ENCODE measurements at regions not wholly inside any gene's neighbourhood (a gene's known extent, or its start where the extent isn't known, plus 50 kb on each side); places are given as distances from the start of the nearest gene placed in this dataset.

DNA sequence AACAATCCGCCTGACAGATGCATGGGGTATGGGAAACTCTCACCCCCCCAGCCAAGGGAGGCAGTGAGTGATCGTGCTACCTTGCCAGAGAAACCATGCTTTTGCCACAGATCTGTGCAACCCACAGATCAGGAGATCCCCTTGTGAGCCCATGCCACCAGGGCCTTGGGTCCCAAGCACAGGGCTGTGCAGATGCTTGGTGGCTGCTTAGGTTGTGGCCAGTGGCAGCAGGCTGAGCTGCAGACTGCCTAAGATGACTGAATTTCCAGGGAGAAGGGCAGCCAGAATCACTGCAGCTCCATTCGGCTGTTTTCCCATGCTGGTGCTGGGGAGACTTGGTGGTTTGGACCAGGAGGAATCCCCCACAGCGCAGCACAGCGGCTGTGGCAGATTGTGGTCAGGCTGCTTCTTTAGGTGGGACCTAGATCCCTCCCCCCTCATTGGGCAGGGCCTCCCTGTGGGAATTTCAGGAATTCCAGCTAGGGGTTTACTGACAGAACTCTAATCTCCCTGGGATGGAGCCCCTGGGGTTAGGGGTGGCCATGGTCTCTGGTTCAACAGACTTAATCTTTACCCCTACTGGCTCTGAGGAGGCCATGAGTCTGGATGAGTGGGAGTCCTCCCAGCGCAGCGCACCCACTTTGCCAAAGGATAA, 264.6 kb upstream of the DAAM1 start:
- intact Hi-C loops (cut with micrococcal nuclease) = no loop called here
- CTCF ChIA-PET = no interaction called here
- Histone ChIP-seq H3K27ac (ENCODE audit: low read depth, low read length) (no peak overlapping the region), H3K79me2 (ENCODE audit: insufficient read depth, low read length) (no peaks in the 10 kb centered on the region), H3K4me2 (ENCODE audit: low read length) (no peak overlapping the region), H3K27me3 (ENCODE audit: insufficient read depth, low read length) (no peaks in the 10 kb centered on the region), H4K20me1 (ENCODE audit: insufficient read depth) (no peaks in the 10 kb centered on the region), H3K4me1 (ENCODE audit: control insufficient read depth in 1 of 2, insufficient read depth in 2 of 2, low read length in 2 of 2) (no peaks in the 10 kb centered on the region), H3K4me3 (replicated peaks in 1 of 2; ENCODE audit: low read depth in 1 of 2, low read length in 2 of 2) (no peak overlapping the region), H2AFZ (ENCODE audit: low read depth, low read length, poor library complexity, severe bottlenecking) (no peak overlapping the region), H3K9me2 (ENCODE audit: insufficient read depth) (no peaks in the 10 kb centered on the region), H3K36me3 (ENCODE audit: control insufficient read depth in 1 of 2, insufficient read depth in 2 of 2, low read length in 2 of 2) (no peaks in the 10 kb centered on the region), H3K9me3 (ENCODE audit: control insufficient read depth in 1 of 2, insufficient read depth in 1 of 2, low read depth in 1 of 2, low read length in 2 of 2) (no peaks in the 10 kb centered on the region), H3K9ac (ENCODE audit: low read length) (no peak overlapping the region)
- no peak for DNase-seq (ENCODE audit: low read depth, low spot score)
- TF ChIP-seq ZNF274 (IDR thresholded peaks at IDR 0.05; ENCODE audit: low read depth, low read length) (no peak), CBX3 (IDR thresholded peaks at IDR 0.05; ENCODE audit: low read depth) (no peak), SIN3A (IDR thresholded peaks at IDR 0.05; ENCODE audit: low read depth) (no peak), EGR1 (IDR thresholded peaks at IDR 0.05; ENCODE audit: low read depth) (no peak), CEBPB (IDR thresholded peaks at IDR 0.05; ENCODE audit: low read depth) (no peak), JUND (IDR thresholded peaks at IDR 0.05) (no peak), EZH2 (IDR thresholded peaks at IDR 0.05) (no peak), SP1 (IDR thresholded peaks at IDR 0.05; ENCODE audit: low read depth) (no peak), POLR2AphosphoS5 (IDR thresholded peaks at IDR 0.05; ENCODE audit: low read depth, low read length) (no peak), TCF7L2 (IDR thresholded peaks at IDR 0.05; ENCODE audit: borderline replicate concordance, extremely low read depth, insufficient read depth, insufficient read length) (no peak), RAD21 (IDR thresholded peaks at IDR 0.05; ENCODE audit: low read depth) (no peak), ZFX (IDR thresholded peaks at IDR 0.05) (no peak), YY1 (IDR thresholded peaks at IDR 0.05; ENCODE audit: extremely low read depth, insufficient replicate concordance, low read depth, low read length) (no peak)
- TF ChIP-seq, protein P1, sequence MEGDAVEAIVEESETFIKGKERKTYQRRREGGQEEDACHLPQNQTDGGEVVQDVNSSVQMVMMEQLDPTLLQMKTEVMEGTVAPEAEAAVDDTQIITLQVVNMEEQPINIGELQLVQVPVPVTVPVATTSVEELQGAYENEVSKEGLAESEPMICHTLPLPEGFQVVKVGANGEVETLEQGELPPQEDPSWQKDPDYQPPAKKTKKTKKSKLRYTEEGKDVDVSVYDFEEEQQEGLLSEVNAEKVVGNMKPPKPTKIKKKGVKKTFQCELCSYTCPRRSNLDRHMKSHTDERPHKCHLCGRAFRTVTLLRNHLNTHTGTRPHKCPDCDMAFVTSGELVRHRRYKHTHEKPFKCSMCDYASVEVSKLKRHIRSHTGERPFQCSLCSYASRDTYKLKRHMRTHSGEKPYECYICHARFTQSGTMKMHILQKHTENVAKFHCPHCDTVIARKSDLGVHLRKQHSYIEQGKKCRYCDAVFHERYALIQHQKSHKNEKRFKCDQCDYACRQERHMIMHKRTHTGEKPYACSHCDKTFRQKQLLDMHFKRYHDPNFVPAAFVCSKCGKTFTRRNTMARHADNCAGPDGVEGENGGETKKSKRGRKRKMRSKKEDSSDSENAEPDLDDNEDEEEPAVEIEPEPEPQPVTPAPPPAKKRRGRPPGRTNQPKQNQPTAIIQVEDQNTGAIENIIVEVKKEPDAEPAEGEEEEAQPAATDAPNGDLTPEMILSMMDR (IDR thresholded peaks at IDR 0.05 in 2 of 3, conservative IDR thresholded peaks at IDR 0.05 in 1 of 3; ENCODE audit: borderline replicate concordance in 1 of 3, insufficient read depth in 1 of 3, low read depth in 2 of 3, low read length in 2 of 3) = no peak
- TF ChIP-seq, protein P2, sequence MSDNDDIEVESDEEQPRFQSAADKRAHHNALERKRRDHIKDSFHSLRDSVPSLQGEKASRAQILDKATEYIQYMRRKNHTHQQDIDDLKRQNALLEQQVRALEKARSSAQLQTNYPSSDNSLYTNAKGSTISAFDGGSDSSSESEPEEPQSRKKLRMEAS (IDR thresholded peaks at IDR 0.05) = no peak
- TF ChIP-seq, protein P3, sequence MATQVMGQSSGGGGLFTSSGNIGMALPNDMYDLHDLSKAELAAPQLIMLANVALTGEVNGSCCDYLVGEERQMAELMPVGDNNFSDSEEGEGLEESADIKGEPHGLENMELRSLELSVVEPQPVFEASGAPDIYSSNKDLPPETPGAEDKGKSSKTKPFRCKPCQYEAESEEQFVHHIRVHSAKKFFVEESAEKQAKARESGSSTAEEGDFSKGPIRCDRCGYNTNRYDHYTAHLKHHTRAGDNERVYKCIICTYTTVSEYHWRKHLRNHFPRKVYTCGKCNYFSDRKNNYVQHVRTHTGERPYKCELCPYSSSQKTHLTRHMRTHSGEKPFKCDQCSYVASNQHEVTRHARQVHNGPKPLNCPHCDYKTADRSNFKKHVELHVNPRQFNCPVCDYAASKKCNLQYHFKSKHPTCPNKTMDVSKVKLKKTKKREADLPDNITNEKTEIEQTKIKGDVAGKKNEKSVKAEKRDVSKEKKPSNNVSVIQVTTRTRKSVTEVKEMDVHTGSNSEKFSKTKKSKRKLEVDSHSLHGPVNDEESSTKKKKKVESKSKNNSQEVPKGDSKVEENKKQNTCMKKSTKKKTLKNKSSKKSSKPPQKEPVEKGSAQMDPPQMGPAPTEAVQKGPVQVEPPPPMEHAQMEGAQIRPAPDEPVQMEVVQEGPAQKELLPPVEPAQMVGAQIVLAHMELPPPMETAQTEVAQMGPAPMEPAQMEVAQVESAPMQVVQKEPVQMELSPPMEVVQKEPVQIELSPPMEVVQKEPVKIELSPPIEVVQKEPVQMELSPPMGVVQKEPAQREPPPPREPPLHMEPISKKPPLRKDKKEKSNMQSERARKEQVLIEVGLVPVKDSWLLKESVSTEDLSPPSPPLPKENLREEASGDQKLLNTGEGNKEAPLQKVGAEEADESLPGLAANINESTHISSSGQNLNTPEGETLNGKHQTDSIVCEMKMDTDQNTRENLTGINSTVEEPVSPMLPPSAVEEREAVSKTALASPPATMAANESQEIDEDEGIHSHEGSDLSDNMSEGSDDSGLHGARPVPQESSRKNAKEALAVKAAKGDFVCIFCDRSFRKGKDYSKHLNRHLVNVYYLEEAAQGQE (IDR thresholded peaks at IDR 0.05; ENCODE audit: low read depth) = no peak
- TF ChIP-seq, protein P4, sequence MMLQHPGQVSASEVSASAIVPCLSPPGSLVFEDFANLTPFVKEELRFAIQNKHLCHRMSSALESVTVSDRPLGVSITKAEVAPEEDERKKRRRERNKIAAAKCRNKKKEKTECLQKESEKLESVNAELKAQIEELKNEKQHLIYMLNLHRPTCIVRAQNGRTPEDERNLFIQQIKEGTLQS (IDR thresholded peaks at IDR 0.05) = no peak
- TF ChIP-seq, protein P5, sequence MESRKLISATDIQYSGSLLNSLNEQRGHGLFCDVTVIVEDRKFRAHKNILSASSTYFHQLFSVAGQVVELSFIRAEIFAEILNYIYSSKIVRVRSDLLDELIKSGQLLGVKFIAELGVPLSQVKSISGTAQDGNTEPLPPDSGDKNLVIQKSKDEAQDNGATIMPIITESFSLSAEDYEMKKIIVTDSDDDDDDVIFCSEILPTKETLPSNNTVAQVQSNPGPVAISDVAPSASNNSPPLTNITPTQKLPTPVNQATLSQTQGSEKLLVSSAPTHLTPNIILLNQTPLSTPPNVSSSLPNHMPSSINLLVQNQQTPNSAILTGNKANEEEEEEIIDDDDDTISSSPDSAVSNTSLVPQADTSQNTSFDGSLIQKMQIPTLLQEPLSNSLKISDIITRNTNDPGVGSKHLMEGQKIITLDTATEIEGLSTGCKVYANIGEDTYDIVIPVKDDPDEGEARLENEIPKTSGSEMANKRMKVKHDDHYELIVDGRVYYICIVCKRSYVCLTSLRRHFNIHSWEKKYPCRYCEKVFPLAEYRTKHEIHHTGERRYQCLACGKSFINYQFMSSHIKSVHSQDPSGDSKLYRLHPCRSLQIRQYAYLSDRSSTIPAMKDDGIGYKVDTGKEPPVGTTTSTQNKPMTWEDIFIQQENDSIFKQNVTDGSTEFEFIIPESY (IDR thresholded peaks at IDR 0.05; ENCODE audit: extremely low read depth, insufficient replicate concordance, low read length) = no peak
- ATAC-seq = no peak
- RAD21 ChIA-PET (ENCODE audit: low non-redundant PET in 1 of 2, low total read pairs in 2 of 2, uncharacterized antibody in 2 of 2, unreplicated experiment in 2 of 2) = no interaction called here
- POLR2A ChIA-PET = no interaction called here
- no TSS peak for BruUV-seq (replicated peaks)
